ENCODE measurements at regions not wholly inside any gene's neighbourhood (a gene's known extent, or its start where the extent isn't known, plus 50 kb on each side); places are given as distances from the start of the nearest gene placed in this dataset.

DNA sequence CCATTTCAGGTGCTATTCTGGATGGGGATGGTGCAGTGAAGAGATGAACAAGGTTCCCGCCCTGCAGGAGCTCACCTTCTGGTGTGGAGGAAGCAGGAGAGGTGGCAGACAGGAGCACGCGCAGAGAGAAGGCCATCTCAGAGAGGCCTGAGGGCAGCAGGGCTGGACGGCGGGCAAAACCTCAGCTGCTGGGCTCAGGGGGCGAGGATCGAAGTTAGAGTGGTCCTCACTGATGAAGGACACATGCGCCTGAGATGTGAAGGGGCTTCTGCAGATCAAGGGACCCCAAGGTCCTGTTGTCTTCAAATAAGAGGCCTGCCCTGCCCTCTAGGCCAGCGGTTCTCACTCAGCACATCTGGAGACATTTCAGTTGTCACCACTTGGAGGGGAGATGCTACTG is 198.4 kb upstream of the PMEPA1 start:
- no peak for TF ChIP-seq FOS (IDR thresholded peaks at IDR 0.05; ENCODE audit: borderline replicate concordance, insufficient read depth, low read length)
- no peak for TF ChIP-seq CTCF (IDR thresholded peaks at IDR 0.05; ENCODE audit: extremely low read depth in 1 of 2, insufficient read depth in 1 of 2, low read depth in 1 of 2, low read length in 2 of 2)
- TF ChIP-seq GATA2 (IDR thresholded peaks at IDR 0.05; ENCODE audit: insufficient read depth, insufficient read length, low read depth, low read length): no peak
- TF ChIP-seq POLR2AphosphoS5 (IDR thresholded peaks at IDR 0.05; ENCODE audit: insufficient read depth, low read depth, low read length): no peak
- no peak for TF ChIP-seq JUN (IDR thresholded peaks at IDR 0.05; ENCODE audit: borderline replicate concordance, insufficient read depth, insufficient read length, low read depth)
- no peak for TF ChIP-seq EZH2 (IDR thresholded peaks at IDR 0.05; ENCODE audit: borderline replicate concordance, low read depth, low read length, severe bottlenecking)
- TF ChIP-seq MYC (IDR thresholded peaks at IDR 0.05; ENCODE audit: low read depth, low read length): no peak
- BruUV-seq (replicated peaks): no TSS peak
- intact Hi-C loops (cut with micrococcal nuclease) (no loop called here), dilution Hi-C loops (cut with MboI; ENCODE audit: extremely low pct_ligation_motif_present, low sequenced_read_pairs) (no loop called here)
- Histone ChIP-seq H3K79me2 (ENCODE audit: control insufficient read depth, insufficient read depth, low read length) (no peaks in the 10 kb centered on the region), H2AFZ (ENCODE audit: low read depth, low read length) (no peak overlapping the region), H3K27me3 (ENCODE audit: control insufficient read depth in 2 of 2, insufficient read depth in 2 of 2, low read length in 2 of 2) (no peaks in the 10 kb centered on the region), H3K4me1 (ENCODE audit: control insufficient read depth, extremely low read depth, insufficient read depth, low read length) (no peaks in the 10 kb centered on the region), H4K20me1 (replicated peaks; ENCODE audit: control insufficient read depth, extremely low read depth, insufficient read depth, low read length) (no peaks in the 10 kb centered on the region), H3K4me3 (replicated peaks in 1 of 3; ENCODE audit: insufficient read depth in 1 of 3, low read depth in 1 of 3, low read length in 3 of 3) (no peak overlapping the region), H3K9me1 (replicated peaks; ENCODE audit: control insufficient read depth, extremely low read depth, insufficient read depth, low read length) (no peaks in the 10 kb centered on the region), H3K27ac (ENCODE audit: insufficient read depth, low read depth, low read length) (no peak overlapping the region), H3K4me2 (ENCODE audit: insufficient read depth, low read length) (no peak overlapping the region), H3K9ac (replicated peaks; ENCODE audit: extremely low read depth, insufficient read depth, low read length) (no peak overlapping the region), H3K36me3 (ENCODE audit: control insufficient read depth in 2 of 2, extremely low read depth in 1 of 2, insufficient read depth in 2 of 2, low read length in 2 of 2) (no peaks in the 10 kb centered on the region), H3K9me3 (replicated peaks; ENCODE audit: control insufficient read depth, insufficient read depth, low read length) (no peaks in the 10 kb centered on the region)
- CTCF ChIA-PET: interaction anchor here (2.2 kb wide), 1 partner anchor 179 kb away, joined by 5 read pairs; no protein-coding TSS in a partner anchor
- FAIRE-seq (no peak), DNase-seq (ENCODE audit: low read depth, low spot score) (no peak)
- POLR2A ChIA-PET: no interaction called here
